ENCODE measurements at regions not wholly inside any gene's neighbourhood (a gene's known extent, or its start where the extent isn't known, plus 50 kb on each side); places are given as distances from the start of the nearest gene placed in this dataset.

- intact Hi-C loops (cut with micrococcal nuclease; ENCODE audit: unreplicated experiment) (no loop called here), in situ Hi-C loops (cut with HindIII; ENCODE audit: low pct_unique_long_range_greater_than_20kb, low sequenced_read_pairs) (no loop called here)
- H3K36me3 ChIP-seq (ENCODE audit: control insufficient read depth, insufficient read depth, low read length): no peaks in the 10 kb centered on the region
- ChIA-PET POLR2A (no interaction called here), CTCF (no interaction called here)
- H3K9me3 ChIP-seq (ENCODE audit: control insufficient read depth, insufficient read depth, low read depth, low read length): no peaks in the 10 kb centered on the region
- no peak for DNase-seq (ENCODE audit: low read depth, low spot score)
- no peak overlapping the region for H3K27ac ChIP-seq (ENCODE audit: low read length)
- ATAC-seq: no peak
- H3K4me1 ChIP-seq (ENCODE audit: control insufficient read depth, insufficient read depth, low read length): no peaks in the 10 kb centered on the region
- no peak for TF ChIP-seq CTCF (IDR thresholded peaks at IDR 0.05)
- no peaks in the 10 kb centered on the region for H3K27me3 ChIP-seq (ENCODE audit: control insufficient read depth, insufficient read depth, low read length)
- H3K4me3 ChIP-seq (ENCODE audit: low read depth in 2 of 2, low read length in 2 of 2): no peak overlapping the region
- BruUV-seq (replicated peaks): no TSS peak
Measured at GRCh38 chr11:28969832-28970231, 861.6 kb downstream of the METTL15 start.

GRCh38 chr11:28966951-28967350, 858.8 kb downstream of the METTL15 start:
- H3K36me3 ChIP-seq (ENCODE audit: control insufficient read depth, insufficient read depth, low read length): no peaks in the 10 kb centered on the region
- H3K9me3 ChIP-seq (ENCODE audit: control insufficient read depth, insufficient read depth, low read depth, low read length): no peaks in the 10 kb centered on the region
- H3K4me3 ChIP-seq (ENCODE audit: low read depth in 2 of 2, low read length in 2 of 2): no peak overlapping the region
- intact Hi-C loops (cut with micrococcal nuclease; ENCODE audit: unreplicated experiment) (no loop called here), in situ Hi-C loops (cut with HindIII; ENCODE audit: low pct_unique_long_range_greater_than_20kb, low sequenced_read_pairs) (no loop called here)
- H3K27me3 ChIP-seq (ENCODE audit: control insufficient read depth, insufficient read depth, low read length): no peaks in the 10 kb centered on the region
- TF ChIP-seq TCF7L2 (IDR thresholded peaks at IDR 0.05; ENCODE audit: low read depth, low read length): no peak
- no peak for TF ChIP-seq REST (IDR thresholded peaks at IDR 0.05; ENCODE audit: insufficient read depth in 1 of 2, low read depth in 2 of 2, low read length in 1 of 2)
- TF ChIP-seq POLR2AphosphoS5 (IDR thresholded peaks at IDR 0.05; ENCODE audit: low read depth, low read length): no peak
- TF ChIP-seq CTCF (IDR thresholded peaks at IDR 0.05): no peak
- TF ChIP-seq SIN3A (IDR thresholded peaks at IDR 0.05; ENCODE audit: borderline replicate concordance, insufficient read depth, low read depth, low read length): no peak
- ChIA-PET CTCF (no interaction called here), POLR2A (no interaction called here)
- DNase-seq (ENCODE audit: low read depth, low spot score): no peak
- no peaks in the 10 kb centered on the region for H3K4me1 ChIP-seq (ENCODE audit: control insufficient read depth, insufficient read depth, low read length)
- H3K27ac ChIP-seq (ENCODE audit: low read length): no peak overlapping the region
- no peak for ATAC-seq
- BruUV-seq (replicated peaks): no TSS peak

- no peak for ATAC-seq
- no peaks in the 10 kb centered on the region for H3K36me3 ChIP-seq (ENCODE audit: control insufficient read depth, insufficient read depth, low read length)
- no peaks in the 10 kb centered on the region for H3K4me1 ChIP-seq (ENCODE audit: control insufficient read depth, insufficient read depth, low read length)
- H3K27ac ChIP-seq (ENCODE audit: low read length): no peak overlapping the region
- intact Hi-C loops (cut with micrococcal nuclease; ENCODE audit: unreplicated experiment): no loop called here
- no TSS peak for BruUV-seq (replicated peaks)
- in situ Hi-C loops (cut with HindIII; ENCODE audit: low pct_unique_long_range_greater_than_20kb, low sequenced_read_pairs): no loop called here
- ChIA-PET POLR2A (no interaction called here), CTCF (no interaction called here)
- DNase-seq (ENCODE audit: low read depth, low spot score): no peak
- H3K4me3 ChIP-seq (ENCODE audit: low read depth in 2 of 2, low read length in 2 of 2): no peak overlapping the region
- H3K9me3 ChIP-seq (ENCODE audit: control insufficient read depth, insufficient read depth, low read depth, low read length): no peaks in the 10 kb centered on the region
- no peaks in the 10 kb centered on the region for H3K27me3 ChIP-seq (ENCODE audit: control insufficient read depth, insufficient read depth, low read length)
- TF ChIP-seq CTCF (IDR thresholded peaks at IDR 0.05): no peak
- TF ChIP-seq TCF7L2 (IDR thresholded peaks at IDR 0.05; ENCODE audit: low read depth, low read length): no peak
- TF ChIP-seq SIN3A (IDR thresholded peaks at IDR 0.05; ENCODE audit: borderline replicate concordance, insufficient read depth, low read depth, low read length): no peak
- TF ChIP-seq REST (IDR thresholded peaks at IDR 0.05; ENCODE audit: insufficient read depth in 1 of 2, low read depth in 2 of 2, low read length in 1 of 2): no peak
- no peak for TF ChIP-seq POLR2AphosphoS5 (IDR thresholded peaks at IDR 0.05; ENCODE audit: low read depth, low read length)
Measured at GRCh38 chr11:28965819-28966218, 857.6 kb downstream of the METTL15 start.
